ENCODE measurements at regions not wholly inside any gene's neighbourhood (a gene's known extent, or its start where the extent isn't known, plus 50 kb on each side); places are given as distances from the start of the nearest gene placed in this dataset.

DNA sequence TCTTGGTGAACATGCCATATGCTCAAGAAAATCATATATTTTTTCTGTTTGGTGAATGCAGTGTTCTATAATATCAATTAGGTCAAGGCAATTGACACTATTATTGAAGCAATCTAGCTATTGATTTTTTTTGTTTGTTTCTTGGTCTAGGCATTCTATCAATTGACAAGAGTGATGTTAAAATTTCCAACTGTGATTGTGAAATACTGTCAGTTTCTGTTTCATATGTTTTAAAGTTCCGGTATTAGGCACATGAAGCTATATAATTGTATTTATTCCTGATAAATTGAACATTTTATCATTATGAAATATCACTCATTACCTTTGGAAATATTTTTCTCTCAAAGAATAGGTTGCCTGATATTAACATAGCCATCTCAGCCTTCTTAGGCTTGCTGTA is 653.4 kb downstream of the HDGFL1 start:
- intact Hi-C loops (cut with micrococcal nuclease), result no loop called here
- ATAC-seq (ENCODE audit: low read depth) (no peak), DNase-seq (no peak)
- Mint-ChIP-seq H3K9me3 (peaks cover 14% of the 10 kb centered on the region), H3K27me3 (no peaks in the 10 kb centered on the region), H3K4me3 (no peak overlapping the region), H3K4me1 (no peaks in the 10 kb centered on the region), H3K27ac (no peak overlapping the region), H3K36me3 (ENCODE audit: low read depth) (no peaks in the 10 kb centered on the region)
- TF ChIP-seq CTCF (IDR thresholded peaks at IDR 0.05), result no peak
- POLR2A ChIA-PET, result no interaction called here
- CTCF ChIA-PET, result no interaction called here

GRCh38 chr6:23224540-23224939 is 655.2 kb downstream of the HDGFL1 start:
- no peak for TF ChIP-seq CTCF (IDR thresholded peaks at IDR 0.05)
- ChIA-PET CTCF (no interaction called here), POLR2A (no interaction called here)
- ATAC-seq (ENCODE audit: low read depth) (no peak), DNase-seq (no peak)
- Mint-ChIP-seq H3K4me3 (no peak overlapping the region), H3K27me3 (no peaks in the 10 kb centered on the region), H3K27ac (no peak overlapping the region), H3K36me3 (ENCODE audit: low read depth) (no peaks in the 10 kb centered on the region), H3K4me1 (no peaks in the 10 kb centered on the region), H3K9me3 (peaks cover 14% of the 10 kb centered on the region)
- intact Hi-C loops (cut with micrococcal nuclease), result no loop called here

DNA sequence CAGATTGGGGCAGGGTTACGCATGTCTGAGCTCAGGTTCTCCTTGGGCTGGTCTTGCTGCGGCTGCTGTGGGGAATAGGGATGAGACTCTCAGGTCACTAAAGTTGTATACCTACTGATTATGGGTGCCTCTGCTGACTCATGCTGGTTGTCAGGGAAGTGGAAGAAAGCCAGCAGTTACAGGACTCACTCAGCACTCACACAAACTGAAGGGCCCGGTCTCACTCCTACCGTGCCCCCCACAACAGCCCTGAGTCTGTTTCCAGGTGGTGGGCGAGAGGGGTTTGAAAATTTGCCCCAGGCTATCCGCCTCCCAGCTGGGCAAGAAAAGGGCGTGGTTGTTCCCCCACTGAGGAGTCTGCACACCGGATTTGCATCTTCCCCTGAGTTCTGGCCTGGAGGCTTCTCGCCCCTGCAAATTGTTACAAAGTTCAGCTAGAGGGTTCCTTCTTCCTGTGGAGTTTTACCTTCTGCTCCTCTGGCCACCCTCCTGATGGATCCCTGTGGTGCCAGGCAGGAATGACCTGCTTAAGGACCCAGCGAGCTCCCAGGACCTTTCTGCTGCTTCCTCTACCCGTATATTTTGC is 659.2 kb downstream of the HDGFL1 start:
- ATAC-seq (ENCODE audit: low read depth) (no peak), DNase-seq (no peak)
- CTCF ChIA-PET, result no interaction called here
- Mint-ChIP-seq H3K4me1 (no peaks in the 10 kb centered on the region), H3K27me3 (no peaks in the 10 kb centered on the region), H3K9me3 (peaks cover 11% of the 10 kb centered on the region), H3K36me3 (ENCODE audit: low read depth) (no peaks in the 10 kb centered on the region), H3K4me3 (no peak overlapping the region), H3K27ac (no peak overlapping the region)
- intact Hi-C loops (cut with micrococcal nuclease), result no loop called here
- TF ChIP-seq CTCF (IDR thresholded peaks at IDR 0.05), result no peak
- POLR2A ChIA-PET, result no interaction called here

DNA sequence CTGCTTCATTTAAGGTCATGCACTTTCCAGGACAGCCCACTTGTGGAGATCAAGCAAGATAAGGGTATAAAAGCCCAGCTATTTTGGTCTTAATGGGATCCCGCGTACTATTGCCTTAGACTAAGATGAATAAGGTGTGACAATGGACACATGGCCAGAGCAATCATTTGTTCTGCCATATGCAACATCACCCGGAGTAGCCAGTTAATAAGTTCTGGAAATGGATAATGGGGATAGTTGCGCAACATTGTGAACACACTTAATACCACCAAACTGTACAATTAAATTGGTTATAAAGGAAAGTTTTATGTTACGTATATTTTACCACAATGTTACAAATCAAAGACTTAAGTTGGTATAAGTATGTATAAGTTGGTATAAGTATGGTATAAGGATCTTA is 674.5 kb downstream of the HDGFL1 start:
- ATAC-seq (ENCODE audit: low read depth) (no peak), DNase-seq (no peak)
- ChIA-PET POLR2A (no interaction called here), CTCF (no interaction called here)
- no peak overlapping the region for H3K4me3 Mint-ChIP-seq
- H3K27me3 Mint-ChIP-seq, result no peaks in the 10 kb centered on the region
- no peaks in the 10 kb centered on the region for H3K4me1 Mint-ChIP-seq
- peaks cover 12% of the 10 kb centered on the region for H3K9me3 Mint-ChIP-seq
- no peaks in the 10 kb centered on the region for H3K36me3 Mint-ChIP-seq (ENCODE audit: low read depth)
- TF ChIP-seq CTCF (IDR thresholded peaks at IDR 0.05), result no peak
- no peak overlapping the region for H3K27ac Mint-ChIP-seq
- intact Hi-C loops (cut with micrococcal nuclease), result no loop called here

- Mint-ChIP-seq H3K4me1 (no peaks in the 10 kb centered on the region), H3K27ac (no peak overlapping the region), H3K27me3 (no peaks in the 10 kb centered on the region), H3K4me3 (no peak overlapping the region), H3K9me3 (peaks cover 12% of the 10 kb centered on the region), H3K36me3 (ENCODE audit: low read depth) (no peaks in the 10 kb centered on the region)
- intact Hi-C loops (cut with micrococcal nuclease), result no loop called here
- ChIA-PET CTCF (no interaction called here), POLR2A (no interaction called here)
- no peak for ATAC-seq (ENCODE audit: low read depth)
- no peak for DNase-seq
- no peak for TF ChIP-seq CTCF (IDR thresholded peaks at IDR 0.05)
These were observed 674.9 kb downstream of the HDGFL1 start for GRCh38 chr6:23244300-23244699.
